H4 (cell line): ENCODE measurements at regions not wholly inside any gene's neighbourhood (a gene's known extent, or its start where the extent isn't known, plus 50 kb on each side); places are given as distances from the start of the nearest gene placed in this dataset.
"Not testable (repeated sequence)": the region's sequence is repeated elsewhere in the genome, so short reads cannot be mapped to it uniquely, and the experiment has no call there.

ENCODE experiments used
- DNase-seq: peaks from one replicate; pipeline ENCODE4 v3.0.0-alpha.2; 2015; ENCODE audit warnings: low spot score

- DNase-seq: no peak
Observed at GRCh38 chr5:155768332-155768731, 558.6 kb upstream of the SGCD start.

GRCh38 chr5:155772009-155772662 lies 554.8 kb upstream of the SGCD start:
- no peak for DNase-seq

- DNase-seq: no peak
Observed at GRCh38 chr5:155773680-155774079, 553.3 kb upstream of the SGCD start.

GRCh38 chr5:155780260-155780659 lies 546.7 kb upstream of the SGCD start:
- DNase-seq: no peak

GRCh38 chr5:155783246-155783645 lies 543.7 kb upstream of the SGCD start:
- no peak for DNase-seq

- DNase-seq: no peak
Observed at GRCh38 chr5:155783791-155784190, 543.2 kb upstream of the SGCD start.

GRCh38 chr5:155786108-155786507 lies 540.9 kb upstream of the SGCD start:
- no peak for DNase-seq

GRCh38 chr5:155792873-155793272 lies 534.1 kb upstream of the SGCD start:
- no peak for DNase-seq

- no peak for DNase-seq
Observed at GRCh38 chr5:155794795-155795194, 532.2 kb upstream of the SGCD start.

GRCh38 chr5:155799308-155799707 lies 527.7 kb upstream of the SGCD start:
- DNase-seq: no peak

GRCh38 chr5:155807884-155808576 lies 518.9 kb upstream of the SGCD start:
- no peak for DNase-seq

GRCh38 chr5:155815248-155815647 lies 511.7 kb upstream of the SGCD start:
- no peak for DNase-seq

GRCh38 chr5:155822177-155822576 lies 504.8 kb upstream of the SGCD start:
- no peak for DNase-seq

- DNase-seq: no peak
Observed at GRCh38 chr5:155826611-155827507, 500.1 kb upstream of the SGCD start.

- not testable (repeated sequence) for DNase-seq
Observed at GRCh38 chr5:155827508-155827815, 499.5 kb upstream of the SGCD start.

- DNase-seq: no peak
Observed at GRCh38 chr5:155827949-155828348, 499.0 kb upstream of the SGCD start.

GRCh38 chr5:155831491-155831890 lies 495.5 kb upstream of the SGCD start:
- no peak for DNase-seq

- DNase-seq: no peak
Observed at GRCh38 chr5:155833287-155833686, 493.7 kb upstream of the SGCD start.

- no peak for DNase-seq
Observed at GRCh38 chr5:155834271-155834975, 492.5 kb upstream of the SGCD start.

GRCh38 chr5:155836089-155836803 lies 490.7 kb upstream of the SGCD start:
- DNase-seq: no peak

- DNase-seq: no peak
Observed at GRCh38 chr5:155838394-155838793, 488.6 kb upstream of the SGCD start.
